Suprapubic skin (tissue), 4 donors: ENCODE measurements at regions not wholly inside any gene's neighbourhood (a gene's known extent, or its start where the extent isn't known, plus 50 kb on each side); places are given as distances from the start of the nearest gene placed in this dataset.

Experiments
- DNase-seq, 2 donors: peaks; one replicate each; pipeline ENCODE4 v3.0.0-alpha.2; 2019; ENCODE audit warnings: low spot score in 2 of 2
- H3K27ac ChIP-seq: fragments of 200-600 bp; sonication (generic); one replicate; pipeline ENCODE4 v1.5.1; 2019
- H3K27me3 ChIP-seq: fragments of 200-600 bp; sonication (generic); one replicate; pipeline ENCODE4 v1.5.1; 2019
- H3K36me3 ChIP-seq: fragments of 200-600 bp; sonication (generic); one replicate; pipeline ENCODE4 v1.5.1; 2019
- H3K4me1 ChIP-seq: fragments of 200-600 bp; sonication (generic); one replicate; pipeline ENCODE4 v1.5.1; 2019
- H3K4me3 ChIP-seq: fragments of 200-600 bp; sonication (generic); one replicate; pipeline ENCODE4 v1.5.1; 2019; ENCODE audit warnings: mild to moderate bottlenecking
- H3K9me3 ChIP-seq: fragments of 200-600 bp; sonication (generic); one replicate; pipeline ENCODE4 v1.5.1; 2019
- EP300 ChIP-seq: sonication (generic); formaldehyde crosslinking; IDR thresholded peaks from one replicate; pipeline ENCODE4 v1.6.1; 2017; ENCODE audit warnings: antibody characterized with exemption
- POLR2A ChIP-seq, 2 donors: fragments of 450-650 bp; IDR thresholded peaks; one replicate each; pipeline ENCODE4 v1.6.1; 2017; ENCODE audit warnings: antibody characterized with exemption in 2 of 2, mild to moderate bottlenecking in 2 of 2, moderate library complexity in 2 of 2
- POLR2AphosphoS5 ChIP-seq, 3 donors: sonication (generic); formaldehyde crosslinking; IDR thresholded peaks; one replicate each; pipeline ENCODE4 v1.6.1; 2017; ENCODE audit warnings: antibody characterized with exemption in 3 of 3
- WGBS: methylation state at CpG from one replicate; pipeline ENCODE4 v1.1.5; 2018; 5-methylcytosine and 5-hydroxymethylcytosine counted together
- TF ChIP-seq, protein P1 (sequence below), 2 donors: fragments of 200-600 bp in 1 of 2; fragments of 450-650 bp in 1 of 2; sonication (generic) in 1 of 2; IDR thresholded peaks; one replicate each; pipeline ENCODE4 v1.5.1; 2016 to 2019; ENCODE audit warnings: antibody characterized with exemption in 2 of 2, mild to moderate bottlenecking in 1 of 2, moderate library complexity in 1 of 2

DNA sequence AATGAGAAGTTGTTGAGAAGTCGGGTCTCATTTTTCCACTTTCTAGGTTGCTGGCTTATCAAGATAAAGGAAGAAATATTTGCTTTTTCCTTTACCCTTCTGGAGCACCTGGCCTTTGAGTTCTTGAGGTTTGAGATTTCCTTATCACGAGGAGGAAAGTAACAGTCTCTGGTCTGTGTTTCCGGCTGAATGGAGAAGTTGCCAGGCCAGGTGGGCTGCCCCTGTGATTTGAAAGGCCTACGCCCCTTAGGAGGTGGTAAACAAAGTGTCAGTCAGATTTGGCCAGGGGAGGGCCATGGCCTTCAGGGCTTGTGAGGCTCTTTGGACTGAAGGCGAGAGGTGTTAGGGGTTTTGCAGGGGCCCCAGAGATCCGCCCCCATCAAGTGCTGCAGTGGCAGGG, 156.7 kb upstream of the HAAO start:
- TF ChIP-seq, protein P1, sequence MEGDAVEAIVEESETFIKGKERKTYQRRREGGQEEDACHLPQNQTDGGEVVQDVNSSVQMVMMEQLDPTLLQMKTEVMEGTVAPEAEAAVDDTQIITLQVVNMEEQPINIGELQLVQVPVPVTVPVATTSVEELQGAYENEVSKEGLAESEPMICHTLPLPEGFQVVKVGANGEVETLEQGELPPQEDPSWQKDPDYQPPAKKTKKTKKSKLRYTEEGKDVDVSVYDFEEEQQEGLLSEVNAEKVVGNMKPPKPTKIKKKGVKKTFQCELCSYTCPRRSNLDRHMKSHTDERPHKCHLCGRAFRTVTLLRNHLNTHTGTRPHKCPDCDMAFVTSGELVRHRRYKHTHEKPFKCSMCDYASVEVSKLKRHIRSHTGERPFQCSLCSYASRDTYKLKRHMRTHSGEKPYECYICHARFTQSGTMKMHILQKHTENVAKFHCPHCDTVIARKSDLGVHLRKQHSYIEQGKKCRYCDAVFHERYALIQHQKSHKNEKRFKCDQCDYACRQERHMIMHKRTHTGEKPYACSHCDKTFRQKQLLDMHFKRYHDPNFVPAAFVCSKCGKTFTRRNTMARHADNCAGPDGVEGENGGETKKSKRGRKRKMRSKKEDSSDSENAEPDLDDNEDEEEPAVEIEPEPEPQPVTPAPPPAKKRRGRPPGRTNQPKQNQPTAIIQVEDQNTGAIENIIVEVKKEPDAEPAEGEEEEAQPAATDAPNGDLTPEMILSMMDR (IDR thresholded peaks at IDR 0.05), result no peak
- TF ChIP-seq POLR2AphosphoS5 (IDR thresholded peaks at IDR 0.05) (no peak), POLR2A (IDR thresholded peaks at IDR 0.05) (no peak), EP300 (no peak)
- Histone ChIP-seq H3K27me3 (no peaks in the 10 kb centered on the region), H3K4me3 (no peak overlapping the region), H3K9me3 (no peaks in the 10 kb centered on the region), H3K36me3 (no peaks in the 10 kb centered on the region), H3K27ac (no peak overlapping the region), H3K4me1 (peaks cover 29% of the 10 kb centered on the region)
- WGBS, result 86% methylated on average over 6 of the region's 6 CpGs
- DNase-seq, result no peak

DNA sequence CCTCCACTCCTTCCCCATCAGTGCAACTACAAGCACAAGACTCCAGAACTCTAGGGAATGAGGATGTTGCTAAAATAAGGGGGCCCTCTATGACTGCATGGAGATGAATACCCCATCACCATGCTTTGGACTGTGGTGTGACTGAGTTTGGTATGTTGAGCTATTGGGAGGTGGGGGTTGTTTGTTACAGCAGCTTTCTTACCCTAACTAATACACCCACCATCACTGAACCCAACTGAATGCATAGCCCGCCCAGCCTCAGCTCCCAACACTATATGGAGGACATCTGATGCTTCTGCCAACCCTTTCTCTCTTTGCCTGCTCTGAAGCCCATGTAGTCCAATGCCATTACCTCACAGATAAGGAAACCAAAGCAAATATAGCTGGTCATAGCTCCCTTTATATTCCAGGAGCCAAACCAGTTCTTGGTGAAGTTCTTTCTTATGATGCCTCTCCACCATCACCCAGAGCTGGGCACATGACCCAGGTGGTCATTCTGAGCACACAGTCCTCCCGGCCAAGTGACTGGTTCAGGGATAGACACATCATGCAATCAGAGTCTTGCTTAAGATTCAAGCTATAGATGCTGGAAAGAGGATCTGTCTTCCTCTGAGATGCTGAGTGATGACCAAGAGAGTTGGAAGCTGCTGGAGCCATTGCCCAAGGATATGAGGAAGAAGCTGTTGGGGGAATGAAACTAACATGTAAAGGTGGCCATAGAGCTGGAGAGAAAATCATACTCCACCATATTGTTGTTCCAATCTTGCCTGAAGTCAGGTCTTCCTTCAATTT, 155.6 kb upstream of the HAAO start:
- WGBS, result 100% methylated on average over 2 of the region's 2 CpGs
- Histone ChIP-seq H3K27me3 (no peaks in the 10 kb centered on the region), H3K4me3 (no peak overlapping the region), H3K9me3 (no peaks in the 10 kb centered on the region), H3K4me1 (peaks cover 21% of the 10 kb centered on the region), H3K27ac (no peak overlapping the region), H3K36me3 (no peaks in the 10 kb centered on the region)
- no peak for TF ChIP-seq POLR2A (IDR thresholded peaks at IDR 0.05)
- no peak for TF ChIP-seq POLR2AphosphoS5 (IDR thresholded peaks at IDR 0.05)
- TF ChIP-seq, protein P1 (IDR thresholded peaks at IDR 0.05), result no peak
- no peak for TF ChIP-seq EP300
- no peak for DNase-seq

GRCh38 chr2:42944779-42945415, 152.5 kb upstream of the HAAO start:
- no peaks in the 10 kb centered on the region for H3K9me3 ChIP-seq
- H3K27me3 ChIP-seq, result no peaks in the 10 kb centered on the region
- peaks cover 15% of the 10 kb centered on the region for H3K4me1 ChIP-seq
- no peak overlapping the region for H3K27ac ChIP-seq
- H3K4me3 ChIP-seq, result no peak overlapping the region
- 88% methylated on average over 10 of the region's 10 CpGs for WGBS
- no peak for DNase-seq
- TF ChIP-seq POLR2AphosphoS5 (IDR thresholded peaks at IDR 0.05) (no peak), POLR2A (IDR thresholded peaks at IDR 0.05) (no peak), EP300 (no peak)
- TF ChIP-seq, protein P1 (IDR thresholded peaks at IDR 0.05), result no peak
- no peaks in the 10 kb centered on the region for H3K36me3 ChIP-seq

DNA sequence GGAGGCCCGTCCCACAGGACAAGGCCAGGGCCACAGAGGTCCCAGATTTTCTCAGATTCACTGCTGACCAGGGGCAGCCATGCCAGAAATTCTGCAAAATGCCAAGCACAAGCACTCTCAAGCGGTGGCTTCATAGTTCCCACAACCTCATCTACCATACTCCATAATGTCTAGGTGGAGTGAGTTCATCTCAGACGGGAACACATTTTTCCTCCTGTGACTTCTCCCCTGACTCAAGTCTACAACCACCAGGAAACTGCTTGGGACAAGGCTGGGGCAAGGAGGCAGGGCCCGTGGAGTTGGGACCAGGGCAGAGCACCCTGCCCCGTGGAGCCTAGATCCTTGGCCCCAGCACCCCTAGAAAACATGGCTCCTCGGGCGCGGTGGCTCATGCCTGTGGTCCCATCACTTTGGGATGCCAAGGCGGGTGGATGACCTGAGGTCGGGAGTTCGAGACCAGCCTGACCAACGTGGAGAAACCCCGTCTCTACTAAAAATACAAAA, 150.7 kb upstream of the HAAO start:
- WGBS, result 90% methylated on average over 13 of the region's 13 CpGs

More for the DNA sequence above, 150.7 kb upstream of the HAAO start:
- Histone ChIP-seq H3K27me3 (no peaks in the 10 kb centered on the region), H3K4me1 (peaks cover 29% of the 10 kb centered on the region), H3K4me3 (no peak overlapping the region), H3K27ac (no peak overlapping the region), H3K36me3 (no peaks in the 10 kb centered on the region), H3K9me3 (no peaks in the 10 kb centered on the region)
- TF ChIP-seq, protein P1 (IDR thresholded peaks at IDR 0.05), result no peak
- TF ChIP-seq POLR2A (IDR thresholded peaks at IDR 0.05), result no peak
- no peak for TF ChIP-seq POLR2AphosphoS5 (IDR thresholded peaks at IDR 0.05)
- TF ChIP-seq EP300, result no peak
- no peak for DNase-seq
